ENCODE measurements at regions not wholly inside any gene's neighbourhood (a gene's known extent, or its start where the extent isn't known, plus 50 kb on each side); places are given as distances from the start of the nearest gene placed in this dataset.

- H3K36me3 ChIP-seq = no peaks in the 10 kb centered on the region
- no peaks in the 10 kb centered on the region for H3K4me1 ChIP-seq (ENCODE audit: insufficient read depth)
- H3K27ac ChIP-seq = no peak overlapping the region
- no peaks in the 10 kb centered on the region for H3K27me3 ChIP-seq
- WGBS, 3 donors = 86 to 95% (median 86%) methylated on average over 1 of the region's 1 CpG
- TF ChIP-seq, protein P1, sequence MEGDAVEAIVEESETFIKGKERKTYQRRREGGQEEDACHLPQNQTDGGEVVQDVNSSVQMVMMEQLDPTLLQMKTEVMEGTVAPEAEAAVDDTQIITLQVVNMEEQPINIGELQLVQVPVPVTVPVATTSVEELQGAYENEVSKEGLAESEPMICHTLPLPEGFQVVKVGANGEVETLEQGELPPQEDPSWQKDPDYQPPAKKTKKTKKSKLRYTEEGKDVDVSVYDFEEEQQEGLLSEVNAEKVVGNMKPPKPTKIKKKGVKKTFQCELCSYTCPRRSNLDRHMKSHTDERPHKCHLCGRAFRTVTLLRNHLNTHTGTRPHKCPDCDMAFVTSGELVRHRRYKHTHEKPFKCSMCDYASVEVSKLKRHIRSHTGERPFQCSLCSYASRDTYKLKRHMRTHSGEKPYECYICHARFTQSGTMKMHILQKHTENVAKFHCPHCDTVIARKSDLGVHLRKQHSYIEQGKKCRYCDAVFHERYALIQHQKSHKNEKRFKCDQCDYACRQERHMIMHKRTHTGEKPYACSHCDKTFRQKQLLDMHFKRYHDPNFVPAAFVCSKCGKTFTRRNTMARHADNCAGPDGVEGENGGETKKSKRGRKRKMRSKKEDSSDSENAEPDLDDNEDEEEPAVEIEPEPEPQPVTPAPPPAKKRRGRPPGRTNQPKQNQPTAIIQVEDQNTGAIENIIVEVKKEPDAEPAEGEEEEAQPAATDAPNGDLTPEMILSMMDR (IDR thresholded peaks at IDR 0.05) = no peak
- TF ChIP-seq EP300 (IDR thresholded peaks at IDR 0.05) = no peak
- no peak for DNase-seq
- no peaks in the 10 kb centered on the region for H3K9me3 ChIP-seq
- no peak overlapping the region for H3K4me3 ChIP-seq
- intact Hi-C loops (cut with DNase I) = no loop called here
These were observed 285.8 kb upstream of the TNC start for GRCh38 chr9:115403753-115404152.

GRCh38 chr9:115404311-115404710 is 286.4 kb upstream of the TNC start:
- TF ChIP-seq POLR2A (IDR thresholded peaks at IDR 0.05) (no peak), EP300 (IDR thresholded peaks at IDR 0.05) (no peak)
- TF ChIP-seq, protein P1 (IDR thresholded peaks at IDR 0.05) = no peak
- intact Hi-C loops (cut with DNase I) = no loop called here
- no peak for DNase-seq
- H3K27ac ChIP-seq = no peak overlapping the region
- H3K4me1 ChIP-seq (ENCODE audit: insufficient read depth) = no peaks in the 10 kb centered on the region
- H3K9me3 ChIP-seq = no peaks in the 10 kb centered on the region
- no peak overlapping the region for H3K4me3 ChIP-seq
- no peaks in the 10 kb centered on the region for H3K27me3 ChIP-seq
- no peaks in the 10 kb centered on the region for H3K36me3 ChIP-seq

GRCh38 chr9:115411516-115411915 is 293.6 kb upstream of the TNC start:
- Histone ChIP-seq H3K4me1 (ENCODE audit: insufficient read depth) (no peaks in the 10 kb centered on the region), H3K27me3 (no peaks in the 10 kb centered on the region), H3K4me3 (no peak overlapping the region), H3K27ac (no peak overlapping the region), H3K9me3 (no peaks in the 10 kb centered on the region), H3K36me3 (no peaks in the 10 kb centered on the region)
- intact Hi-C loops (cut with DNase I) = no loop called here
- 91 to 97% (median 96%) methylated on average over 1 of the region's 1 CpG for WGBS, 3 donors
- TF ChIP-seq POLR2A (IDR thresholded peaks at IDR 0.05) (no peak), EP300 (IDR thresholded peaks at IDR 0.05) (no peak)
- TF ChIP-seq, protein P1 (IDR thresholded peaks at IDR 0.05) = no peak
- DNase-seq = no peak

DNA sequence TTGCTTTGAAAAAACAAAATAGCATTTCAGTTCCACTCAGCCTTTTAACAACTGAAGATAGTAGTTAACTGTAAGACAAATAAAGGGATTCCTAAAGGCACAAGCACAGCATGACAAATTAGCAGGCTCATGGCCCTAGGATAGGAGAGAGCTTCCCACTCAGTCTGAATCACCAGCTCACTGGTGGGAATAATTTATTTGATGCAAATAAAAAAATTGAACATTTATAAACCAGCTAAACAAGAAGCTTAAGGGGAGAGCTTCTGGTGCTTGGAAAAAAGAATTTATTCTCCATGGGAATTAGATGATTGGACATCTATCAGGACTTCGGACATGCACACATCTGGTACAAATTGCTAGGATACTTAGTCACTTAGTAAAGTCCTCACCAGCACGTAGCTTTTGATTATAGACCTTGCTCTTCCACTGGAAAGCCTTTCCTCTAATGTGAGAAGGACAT is 294.1 kb upstream of the TNC start:
- intact Hi-C loops (cut with DNase I) = no loop called here
- no peaks in the 10 kb centered on the region for H3K27me3 ChIP-seq
- TF ChIP-seq, protein P1 (IDR thresholded peaks at IDR 0.05) = no peak
- no peak for TF ChIP-seq EP300 (IDR thresholded peaks at IDR 0.05)
- no peak for TF ChIP-seq POLR2A (IDR thresholded peaks at IDR 0.05)
- H3K4me1 ChIP-seq (ENCODE audit: insufficient read depth) = no peaks in the 10 kb centered on the region
- no peak for DNase-seq
- H3K36me3 ChIP-seq = no peaks in the 10 kb centered on the region
- no peak overlapping the region for H3K27ac ChIP-seq
- 55 to 65% (median 57%) methylated on average over 2 of the region's 2 CpGs for WGBS, 3 donors
- H3K9me3 ChIP-seq = no peaks in the 10 kb centered on the region
- H3K4me3 ChIP-seq = no peak overlapping the region

DNA sequence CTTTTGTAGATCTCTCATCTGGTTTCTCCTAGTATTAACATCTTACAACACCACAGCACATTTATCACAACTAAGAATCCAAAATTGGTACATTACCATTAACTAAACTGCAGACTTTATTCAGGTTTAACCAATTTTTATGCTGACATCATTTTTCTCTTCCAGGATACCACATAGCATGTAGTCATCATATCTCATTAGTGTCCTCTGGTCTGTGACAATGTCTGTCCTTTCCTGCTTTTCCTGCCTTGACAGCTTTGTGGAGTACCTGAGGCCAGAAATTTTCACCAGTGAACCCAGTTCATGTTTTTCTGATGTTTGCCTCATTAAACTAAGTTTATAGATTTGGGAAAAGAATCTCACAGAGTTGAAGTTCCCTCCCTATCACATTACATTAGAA is 294.7 kb upstream of the TNC start:
- Histone ChIP-seq H3K27ac (no peak overlapping the region), H3K27me3 (no peaks in the 10 kb centered on the region), H3K4me1 (ENCODE audit: insufficient read depth) (no peaks in the 10 kb centered on the region), H3K36me3 (no peaks in the 10 kb centered on the region), H3K4me3 (no peak overlapping the region), H3K9me3 (no peaks in the 10 kb centered on the region)
- intact Hi-C loops (cut with DNase I) = no loop called here
- no peak for TF ChIP-seq POLR2A (IDR thresholded peaks at IDR 0.05)
- no peak for TF ChIP-seq EP300 (IDR thresholded peaks at IDR 0.05)
- TF ChIP-seq, protein P1 (IDR thresholded peaks at IDR 0.05) = no peak
- no peak for DNase-seq
